Thyroid gland (tissue), 4 donors: ENCODE measurements at regions not wholly inside any gene's neighbourhood (a gene's known extent, or its start where the extent isn't known, plus 50 kb on each side); places are given as distances from the start of the nearest gene placed in this dataset.

Experiments used
- CTCF ChIP-seq, 6 experiments: fragments of 200-600 bp in 3 of 6; fragments of 450-650 bp in 3 of 6; sonication (generic) in 3 of 6; IDR thresholded peaks; one replicate each; pipeline ENCODE4 v1.5.1; 2016 to 2019; ENCODE audit warnings: antibody characterized with exemption in 6 of 6, mild to moderate bottlenecking in 2 of 6, inconsistent platforms in 1 of 6, moderate library complexity in 1 of 6
- POLR2A ChIP-seq, 2 donors: fragments of 450-650 bp; IDR thresholded peaks; one replicate each; pipeline ENCODE4 v1.6.1; 2017; ENCODE audit warnings: antibody characterized with exemption in 2 of 2, mild to moderate bottlenecking in 2 of 2, moderate library complexity in 1 of 2

- TF ChIP-seq POLR2A (IDR thresholded peaks at IDR 0.05), result no peak
- TF ChIP-seq CTCF (IDR thresholded peaks at IDR 0.05), result no peak
Measured at GRCh38 chr5:74562122-74562521, 78.4 kb downstream of the ENC1 start.
